ENCODE measurements at regions not wholly inside any gene's neighbourhood (a gene's known extent, or its start where the extent isn't known, plus 50 kb on each side); places are given as distances from the start of the nearest gene placed in this dataset.

DNA sequence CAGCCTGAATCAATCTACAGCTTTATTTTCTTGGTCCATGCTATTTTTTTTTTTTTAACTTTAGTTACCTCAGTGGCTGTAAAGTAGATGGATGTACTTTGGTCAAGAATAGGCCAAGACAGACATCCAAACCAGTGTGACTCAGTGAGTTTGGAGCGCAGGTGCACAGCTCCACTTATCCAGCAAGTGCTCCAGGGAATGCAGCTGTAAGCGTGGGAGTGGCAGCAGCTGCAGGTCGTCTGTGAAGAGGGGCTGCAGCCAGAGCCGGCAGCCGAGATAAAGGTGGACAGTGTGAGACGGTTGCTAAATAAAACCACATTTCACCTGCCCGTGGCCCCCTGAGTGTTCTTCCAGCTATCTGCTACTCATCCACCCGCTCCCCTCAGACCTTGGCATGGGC lies 1018.7 kb downstream of the AACS start:
- H3K4me3 ChIP-seq (replicated peaks; ENCODE audit: low read depth, low read length), result no peak overlapping the region
- TF ChIP-seq, protein P1, sequence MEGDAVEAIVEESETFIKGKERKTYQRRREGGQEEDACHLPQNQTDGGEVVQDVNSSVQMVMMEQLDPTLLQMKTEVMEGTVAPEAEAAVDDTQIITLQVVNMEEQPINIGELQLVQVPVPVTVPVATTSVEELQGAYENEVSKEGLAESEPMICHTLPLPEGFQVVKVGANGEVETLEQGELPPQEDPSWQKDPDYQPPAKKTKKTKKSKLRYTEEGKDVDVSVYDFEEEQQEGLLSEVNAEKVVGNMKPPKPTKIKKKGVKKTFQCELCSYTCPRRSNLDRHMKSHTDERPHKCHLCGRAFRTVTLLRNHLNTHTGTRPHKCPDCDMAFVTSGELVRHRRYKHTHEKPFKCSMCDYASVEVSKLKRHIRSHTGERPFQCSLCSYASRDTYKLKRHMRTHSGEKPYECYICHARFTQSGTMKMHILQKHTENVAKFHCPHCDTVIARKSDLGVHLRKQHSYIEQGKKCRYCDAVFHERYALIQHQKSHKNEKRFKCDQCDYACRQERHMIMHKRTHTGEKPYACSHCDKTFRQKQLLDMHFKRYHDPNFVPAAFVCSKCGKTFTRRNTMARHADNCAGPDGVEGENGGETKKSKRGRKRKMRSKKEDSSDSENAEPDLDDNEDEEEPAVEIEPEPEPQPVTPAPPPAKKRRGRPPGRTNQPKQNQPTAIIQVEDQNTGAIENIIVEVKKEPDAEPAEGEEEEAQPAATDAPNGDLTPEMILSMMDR (IDR thresholded peaks at IDR 0.05; ENCODE audit: low read depth, low read length, missing control alignments), result no peak
- DNase-seq (ENCODE audit: extremely low read depth, low read depth), result no peak

DNA sequence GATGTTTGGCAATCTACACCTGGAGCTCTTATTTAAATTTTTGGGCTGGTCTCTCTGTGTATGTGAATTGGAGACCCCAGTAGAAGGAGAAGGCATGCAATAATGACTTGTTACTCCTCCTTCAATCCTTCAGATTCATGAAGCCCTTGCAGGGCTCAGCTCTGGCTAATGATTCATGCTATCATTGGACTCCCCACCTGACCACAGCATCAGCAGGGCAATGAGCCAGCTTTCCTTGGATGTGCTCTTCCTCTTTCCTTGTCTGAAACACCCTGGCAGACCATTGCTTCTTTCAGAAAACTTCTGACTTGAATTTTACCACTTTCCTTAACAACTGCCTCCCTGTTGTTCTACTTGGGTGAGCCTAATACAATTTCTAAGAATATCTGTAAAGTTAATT lies 1019.2 kb downstream of the AACS start:
- DNase-seq (ENCODE audit: extremely low read depth, low read depth), result no peak
- TF ChIP-seq, protein P1 (IDR thresholded peaks at IDR 0.05; ENCODE audit: low read depth, low read length, missing control alignments), result no peak
- H3K4me3 ChIP-seq (replicated peaks; ENCODE audit: low read depth, low read length), result no peak overlapping the region

DNA sequence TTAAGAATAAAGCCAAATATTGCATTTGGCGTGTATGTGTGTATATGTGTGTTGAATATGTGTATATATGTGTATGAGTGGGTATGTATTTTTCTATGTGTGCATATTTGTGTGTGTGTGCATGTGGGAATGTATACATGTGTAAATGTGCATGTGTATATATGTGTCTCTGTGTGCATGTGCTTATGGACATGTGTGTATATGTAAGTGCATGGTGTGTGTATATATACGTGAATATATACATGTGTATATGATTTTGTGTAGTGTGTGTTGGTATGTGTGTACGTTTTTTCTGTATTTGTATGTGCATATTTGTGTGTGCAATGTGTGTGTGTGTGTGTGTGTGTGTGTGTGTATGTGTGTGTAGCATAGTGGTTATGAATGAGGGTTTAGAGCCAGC lies 1021.0 kb downstream of the AACS start:
- TF ChIP-seq, protein P1 (IDR thresholded peaks at IDR 0.05; ENCODE audit: low read depth, low read length, missing control alignments), result no peak
- DNase-seq (ENCODE audit: extremely low read depth, low read depth), result no peak
- H3K4me3 ChIP-seq (replicated peaks; ENCODE audit: low read depth, low read length), result no peak overlapping the region

GRCh38 chr12:126087692-126088091 lies 1022.5 kb downstream of the AACS start:
- DNase-seq (ENCODE audit: extremely low read depth, low read depth), result no peak
- TF ChIP-seq, protein P1 (IDR thresholded peaks at IDR 0.05; ENCODE audit: low read depth, low read length, missing control alignments), result no peak
- H3K4me3 ChIP-seq (replicated peaks; ENCODE audit: low read depth, low read length), result no peak overlapping the region

DNA sequence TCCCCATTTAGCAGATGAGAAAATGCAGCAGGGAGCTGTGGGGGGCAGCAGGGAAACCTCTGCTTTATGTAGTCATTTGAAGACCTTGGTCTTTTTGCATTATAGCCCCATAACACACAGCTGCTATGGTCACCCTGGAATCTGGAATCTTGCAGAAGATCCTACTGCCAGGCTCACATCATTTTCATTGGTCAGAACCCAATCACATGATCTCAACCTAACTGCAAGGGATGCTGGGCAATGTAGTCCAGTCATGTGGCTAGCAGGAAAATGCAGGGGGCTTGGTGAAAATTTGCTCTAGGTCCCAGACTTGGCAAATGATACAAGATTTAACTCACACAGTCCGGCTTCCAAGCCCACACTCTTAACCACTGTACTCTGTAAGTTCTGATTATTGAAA lies 1028.7 kb downstream of the AACS start:
- no peak overlapping the region for H3K4me3 ChIP-seq (replicated peaks; ENCODE audit: low read depth, low read length)
- DNase-seq (ENCODE audit: extremely low read depth, low read depth), result no peak
- TF ChIP-seq, protein P1 (IDR thresholded peaks at IDR 0.05; ENCODE audit: low read depth, low read length, missing control alignments), result no peak

DNA sequence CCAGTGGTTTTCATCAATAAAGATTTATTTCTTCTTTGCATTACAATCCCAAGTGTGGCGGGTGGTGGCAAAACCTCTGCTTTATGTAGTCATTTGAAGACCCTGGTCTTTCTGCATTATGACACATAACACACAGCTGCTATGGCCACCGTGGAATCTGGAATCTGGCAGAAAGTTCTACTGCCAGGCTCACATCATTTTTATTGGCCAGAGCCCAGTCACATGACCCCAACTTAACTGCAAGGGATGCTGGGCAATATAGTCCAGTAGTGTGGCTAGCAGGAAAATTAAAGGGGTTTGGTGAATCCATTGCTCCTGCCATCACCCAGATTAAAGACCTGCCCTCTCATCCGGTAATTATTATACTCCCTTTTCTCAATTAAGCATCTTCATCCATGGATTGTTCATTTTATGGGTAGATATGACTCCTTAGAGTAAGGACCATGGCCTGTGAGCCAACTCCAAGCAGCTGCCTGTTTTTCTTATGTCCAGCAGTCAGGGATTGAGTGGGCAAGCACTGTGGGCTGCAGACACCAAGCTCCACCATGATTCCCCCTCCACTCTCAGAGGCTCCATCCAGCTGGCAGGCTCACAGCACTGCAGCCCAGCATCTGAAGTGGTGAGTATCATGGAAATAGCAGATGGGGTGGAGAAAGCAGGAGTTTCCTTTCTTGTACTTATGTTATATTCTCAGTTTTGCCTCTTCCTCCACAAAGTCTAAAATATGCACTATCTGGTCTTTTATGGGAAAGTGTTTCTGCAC lies 1030.7 kb downstream of the AACS start:
- no peak for DNase-seq (ENCODE audit: extremely low read depth, low read depth)
- TF ChIP-seq, protein P1 (IDR thresholded peaks at IDR 0.05; ENCODE audit: low read depth, low read length, missing control alignments), result no peak
- no peak overlapping the region for H3K4me3 ChIP-seq (replicated peaks; ENCODE audit: low read depth, low read length)

DNA sequence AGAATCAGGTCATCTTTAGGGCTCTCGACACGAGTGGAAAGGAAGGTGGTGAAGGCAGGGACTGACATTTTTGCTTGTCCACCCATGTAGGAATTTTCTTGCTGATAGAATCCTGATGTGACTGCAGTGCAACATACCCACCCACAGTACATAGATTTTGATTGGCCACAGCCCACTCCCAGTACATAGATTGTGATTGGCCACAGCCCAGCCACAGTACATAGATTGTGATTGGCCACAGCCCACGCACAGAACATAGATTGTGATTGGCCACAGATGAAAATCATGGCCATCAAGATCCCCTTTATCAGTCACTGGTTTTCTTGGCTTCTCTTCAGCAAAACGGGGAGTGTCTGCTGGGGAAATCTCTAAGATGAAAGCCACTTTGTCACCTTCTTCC lies 1041.5 kb downstream of the AACS start:
- DNase-seq (ENCODE audit: extremely low read depth, low read depth), result no peak
- no peak overlapping the region for H3K4me3 ChIP-seq (replicated peaks; ENCODE audit: low read depth, low read length)
- TF ChIP-seq, protein P1 (IDR thresholded peaks at IDR 0.05; ENCODE audit: low read depth, low read length, missing control alignments), result no peak
